ENCODE measurements at regions not wholly inside any gene's neighbourhood (a gene's known extent, or its start where the extent isn't known, plus 50 kb on each side); places are given as distances from the start of the nearest gene placed in this dataset.

DNA sequence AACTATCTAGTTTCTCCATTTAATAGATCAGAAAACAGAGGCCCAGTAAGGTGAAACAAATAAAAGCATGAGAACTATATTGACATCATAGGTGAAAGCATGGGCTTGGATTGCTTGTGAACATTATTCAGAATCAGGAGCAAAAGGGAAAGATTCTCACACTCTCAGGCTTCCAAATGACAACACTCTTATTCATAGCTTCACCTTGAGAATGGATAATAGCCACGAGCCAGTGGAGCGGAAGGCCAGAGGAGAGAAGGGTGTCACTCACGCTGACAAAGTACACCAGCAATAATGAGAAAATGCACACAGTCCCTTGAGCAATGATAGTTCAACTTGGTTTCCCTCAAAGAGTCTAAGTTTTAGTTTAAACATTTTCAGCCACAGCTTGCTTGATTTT, 339.0 kb downstream of the TPBG start:
- WGBS (ENCODE audit: low lambda C conversion rate) = 87% methylated on average over 3 of the region's 3 CpGs
- H3K4me3 ChIP-seq (ENCODE audit: low read depth in 2 of 2, low read length in 1 of 2) = no peak overlapping the region
- H3K36me3 ChIP-seq (replicated peaks in 1 of 2; ENCODE audit: control insufficient read depth in 1 of 2, insufficient read depth in 2 of 2, low read length in 1 of 2) = no peaks in the 10 kb centered on the region
- no peaks in the 10 kb centered on the region for H3F3A ChIP-seq (replicated peaks; ENCODE audit: insufficient read depth)
- H3K27ac ChIP-seq (ENCODE audit: low read depth in 2 of 2, low read length in 1 of 2) = no peak overlapping the region
- H3K27me3 ChIP-seq (ENCODE audit: insufficient read depth) = no peaks in the 10 kb centered on the region
- H3K4me1 ChIP-seq (ENCODE audit: control insufficient read depth in 1 of 2, insufficient read depth in 2 of 2, low read depth in 1 of 2, low read length in 1 of 2) = no peaks in the 10 kb centered on the region
- ChIA-PET POLR2A (no interaction called here), CTCF (no interaction called here)
- DNase-seq = no peak
- H3K9ac ChIP-seq = no peak overlapping the region
- H3K9me2 ChIP-seq = no peaks in the 10 kb centered on the region
- H3K79me2 ChIP-seq (ENCODE audit: insufficient read depth) = no peaks in the 10 kb centered on the region
- TF ChIP-seq ELF1 (IDR thresholded peaks at IDR 0.05) (no peak), NFIC (IDR thresholded peaks at IDR 0.05; ENCODE audit: borderline replicate concordance) (no peak), SIN3A (IDR thresholded peaks at IDR 0.05; ENCODE audit: borderline replicate concordance, low read depth, low read length) (no peak), MAX (IDR thresholded peaks at IDR 0.05; ENCODE audit: low read depth) (no peak), FOXM1 (IDR thresholded peaks at IDR 0.05; ENCODE audit: low read depth) (no peak), FOXJ3 (CRISPR knock-in tag; IDR thresholded peaks at IDR 0.05) (no peak), NRF1 (IDR thresholded peaks at IDR 0.05; ENCODE audit: low read depth, low read length) (no peak), CHD2 (IDR thresholded peaks at IDR 0.05; ENCODE audit: low read length, partially characterized antibody) (no peak), SMC3 (IDR thresholded peaks at IDR 0.05; ENCODE audit: low read depth, low read length) (no peak), MXI1 (IDR thresholded peaks at IDR 0.05; ENCODE audit: low read depth, low read length) (no peak), YY1 (IDR thresholded peaks at IDR 0.05; ENCODE audit: low read depth) (no peak), EP300 (IDR thresholded peaks at IDR 0.05; ENCODE audit: borderline replicate concordance in 1 of 2, low read depth in 1 of 2, low read length in 1 of 2) (no peak), EZH2phosphoT487 (IDR thresholded peaks at IDR 0.05; ENCODE audit: borderline replicate concordance, low read depth) (no peak), TEAD4 (IDR thresholded peaks at IDR 0.05; ENCODE audit: borderline replicate concordance, insufficient read depth) (no peak), FOSL2 (IDR thresholded peaks at IDR 0.05; ENCODE audit: borderline replicate concordance, low read depth) (no peak), POLR2AphosphoS5 (IDR thresholded peaks at IDR 0.05; ENCODE audit: low read depth, low read length) (no peak)
- TF ChIP-seq, protein P1, sequence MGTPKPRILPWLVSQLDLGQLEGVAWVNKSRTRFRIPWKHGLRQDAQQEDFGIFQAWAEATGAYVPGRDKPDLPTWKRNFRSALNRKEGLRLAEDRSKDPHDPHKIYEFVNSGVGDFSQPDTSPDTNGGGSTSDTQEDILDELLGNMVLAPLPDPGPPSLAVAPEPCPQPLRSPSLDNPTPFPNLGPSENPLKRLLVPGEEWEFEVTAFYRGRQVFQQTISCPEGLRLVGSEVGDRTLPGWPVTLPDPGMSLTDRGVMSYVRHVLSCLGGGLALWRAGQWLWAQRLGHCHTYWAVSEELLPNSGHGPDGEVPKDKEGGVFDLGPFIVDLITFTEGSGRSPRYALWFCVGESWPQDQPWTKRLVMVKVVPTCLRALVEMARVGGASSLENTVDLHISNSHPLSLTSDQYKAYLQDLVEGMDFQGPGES (IDR thresholded peaks at IDR 0.05; ENCODE audit: low read depth, low read length) = no peak
- no peaks in the 10 kb centered on the region for H4K20me1 ChIP-seq (ENCODE audit: insufficient read depth)
- H2AFZ ChIP-seq (ENCODE audit: low read depth) = no peak overlapping the region
- H3K4me2 ChIP-seq = no peak overlapping the region
- no peaks in the 10 kb centered on the region for H3K9me3 ChIP-seq

DNA sequence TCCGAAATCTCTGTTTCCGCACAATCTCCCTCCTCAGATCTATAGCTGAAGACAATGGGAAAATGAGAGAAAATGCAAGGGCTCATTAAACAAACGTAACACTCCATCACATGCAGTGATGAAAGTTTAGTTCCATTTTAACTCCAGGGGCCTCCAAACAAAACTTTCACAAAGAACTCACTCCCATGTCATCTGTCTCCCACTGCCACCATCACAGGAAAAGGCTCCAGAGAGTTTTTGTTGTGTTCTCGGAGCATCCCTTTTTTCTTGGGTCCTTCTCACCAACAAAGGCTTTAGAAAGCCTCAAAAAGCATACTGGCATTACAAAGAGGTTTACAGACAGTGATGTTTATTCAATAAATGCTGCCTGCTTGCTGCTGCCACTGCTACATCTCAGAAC, 339.6 kb downstream of the TPBG start:
- no peaks in the 10 kb centered on the region for H3K4me1 ChIP-seq (ENCODE audit: control insufficient read depth in 1 of 2, insufficient read depth in 2 of 2, low read depth in 1 of 2, low read length in 1 of 2)

More for the DNA sequence above, 339.6 kb downstream of the TPBG start:
- no peaks in the 10 kb centered on the region for H3K27me3 ChIP-seq (ENCODE audit: insufficient read depth)
- H3K4me2 ChIP-seq = no peak overlapping the region
- no peaks in the 10 kb centered on the region for H3K9me3 ChIP-seq
- H3K79me2 ChIP-seq (ENCODE audit: insufficient read depth) = no peaks in the 10 kb centered on the region
- no peaks in the 10 kb centered on the region for H3K9me2 ChIP-seq
- no peaks in the 10 kb centered on the region for H3K36me3 ChIP-seq (replicated peaks in 1 of 2; ENCODE audit: control insufficient read depth in 1 of 2, insufficient read depth in 2 of 2, low read length in 1 of 2)
- CTCF ChIA-PET = interaction anchor here (1.6 kb wide), 1 partner anchor 36 kb away, joined by 3 read pairs; no protein-coding TSS in a partner anchor
- DNase-seq = no peak
- 88% methylated on average over 4 of the region's 4 CpGs for WGBS (ENCODE audit: low lambda C conversion rate)
- H4K20me1 ChIP-seq (ENCODE audit: insufficient read depth) = no peaks in the 10 kb centered on the region
- no peak for TF ChIP-seq TCF12 (IDR thresholded peaks at IDR 0.05)
- TF ChIP-seq MAX (IDR thresholded peaks at IDR 0.05; ENCODE audit: low read depth) = no peak
- TF ChIP-seq USF1 (IDR thresholded peaks at IDR 0.05; ENCODE audit: borderline replicate concordance, low read depth) = no peak
- no peak for TF ChIP-seq ZBTB33 (IDR thresholded peaks at IDR 0.05; ENCODE audit: borderline replicate concordance, low read depth)
- no peak for TF ChIP-seq NFIC (IDR thresholded peaks at IDR 0.05; ENCODE audit: borderline replicate concordance)
- no peak for TF ChIP-seq SMC3 (IDR thresholded peaks at IDR 0.05; ENCODE audit: low read depth, low read length)
- TF ChIP-seq POLR2AphosphoS5 (IDR thresholded peaks at IDR 0.05; ENCODE audit: low read depth, low read length) = no peak
- no peak for TF ChIP-seq EZH2phosphoT487 (IDR thresholded peaks at IDR 0.05; ENCODE audit: borderline replicate concordance, low read depth)
- POLR2A ChIA-PET = no interaction called here
- H3K27ac ChIP-seq (ENCODE audit: low read depth in 2 of 2, low read length in 1 of 2) = no peak overlapping the region
- H3K9ac ChIP-seq = no peak overlapping the region
- no peak overlapping the region for H3K4me3 ChIP-seq (ENCODE audit: low read depth in 2 of 2, low read length in 1 of 2)
- H3F3A ChIP-seq (replicated peaks; ENCODE audit: insufficient read depth) = no peaks in the 10 kb centered on the region
- H2AFZ ChIP-seq (ENCODE audit: low read depth) = no peak overlapping the region

Measured in SK-N-SH (cell line).